Activated CD4-positive, alpha-beta T cell treated with anti-CD3 and anti-CD28 coated beads, Interleukin-2, amount 50 U/mL, for 48 hours (primary cell): ENCODE measurements at regions not wholly inside any gene's neighbourhood (a gene's known extent, or its start where the extent isn't known, plus 50 kb on each side); places are given as distances from the start of the nearest gene placed in this dataset.

Experiments
- DNase-seq, 2 experiments: peaks; one replicate each; pipeline ENCODE4 v3.0.0-alpha.2; 2020

DNA sequence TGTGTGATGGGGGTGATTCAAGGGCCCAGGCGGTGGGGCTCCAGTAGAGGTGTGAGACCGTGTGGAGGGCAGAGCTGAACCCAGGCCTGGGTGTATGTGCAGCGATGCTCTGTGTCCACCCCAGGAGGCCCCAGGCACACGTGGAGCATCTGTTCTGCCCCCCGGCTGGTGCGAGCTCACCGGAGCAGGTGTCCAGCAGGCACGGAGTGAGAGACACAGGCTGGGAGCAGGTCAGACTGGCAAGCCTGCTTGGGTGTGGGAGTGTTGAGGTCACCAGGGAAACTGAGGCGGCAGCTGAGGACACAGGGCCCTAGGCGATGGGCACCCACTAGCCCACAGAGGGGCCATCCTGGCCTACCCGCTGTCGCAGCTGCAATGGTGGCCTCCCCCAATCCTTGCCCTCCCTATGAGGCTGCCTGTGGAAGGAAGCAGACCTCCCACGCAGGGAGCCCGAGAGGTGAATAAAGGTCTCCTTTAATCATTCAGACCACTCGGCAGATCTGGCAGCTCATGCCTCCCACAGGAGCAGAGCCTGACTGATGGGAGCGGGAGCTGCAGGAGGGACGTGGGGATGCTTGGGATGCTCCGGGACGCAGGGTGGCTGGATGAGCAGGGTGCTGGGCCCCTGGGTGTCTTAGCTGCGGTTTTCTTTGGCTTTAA, 1165.1 kb downstream of the BRD1 start:
- DNase-seq = no peak

DNA sequence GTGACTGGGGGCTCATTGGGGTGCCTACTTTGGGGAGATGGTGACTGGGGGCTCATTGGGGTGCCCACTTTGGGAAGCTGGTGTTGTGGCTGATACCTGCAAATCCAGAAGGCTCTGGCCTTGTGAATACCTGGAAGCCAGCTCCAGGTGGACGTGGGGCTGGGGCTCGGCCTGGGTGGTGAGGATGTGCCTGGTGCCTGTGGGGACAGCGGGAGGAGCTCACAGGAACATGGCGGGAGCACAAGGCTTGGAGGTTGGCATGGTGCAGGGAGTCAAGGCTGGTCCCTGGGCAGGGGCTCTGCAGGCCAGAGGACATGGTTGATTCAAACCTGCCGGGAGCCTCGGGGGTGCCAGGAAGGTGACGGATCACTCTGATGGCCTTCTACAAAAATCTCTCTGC, 1165.7 kb downstream of the BRD1 start:
- no peak for DNase-seq

DNA sequence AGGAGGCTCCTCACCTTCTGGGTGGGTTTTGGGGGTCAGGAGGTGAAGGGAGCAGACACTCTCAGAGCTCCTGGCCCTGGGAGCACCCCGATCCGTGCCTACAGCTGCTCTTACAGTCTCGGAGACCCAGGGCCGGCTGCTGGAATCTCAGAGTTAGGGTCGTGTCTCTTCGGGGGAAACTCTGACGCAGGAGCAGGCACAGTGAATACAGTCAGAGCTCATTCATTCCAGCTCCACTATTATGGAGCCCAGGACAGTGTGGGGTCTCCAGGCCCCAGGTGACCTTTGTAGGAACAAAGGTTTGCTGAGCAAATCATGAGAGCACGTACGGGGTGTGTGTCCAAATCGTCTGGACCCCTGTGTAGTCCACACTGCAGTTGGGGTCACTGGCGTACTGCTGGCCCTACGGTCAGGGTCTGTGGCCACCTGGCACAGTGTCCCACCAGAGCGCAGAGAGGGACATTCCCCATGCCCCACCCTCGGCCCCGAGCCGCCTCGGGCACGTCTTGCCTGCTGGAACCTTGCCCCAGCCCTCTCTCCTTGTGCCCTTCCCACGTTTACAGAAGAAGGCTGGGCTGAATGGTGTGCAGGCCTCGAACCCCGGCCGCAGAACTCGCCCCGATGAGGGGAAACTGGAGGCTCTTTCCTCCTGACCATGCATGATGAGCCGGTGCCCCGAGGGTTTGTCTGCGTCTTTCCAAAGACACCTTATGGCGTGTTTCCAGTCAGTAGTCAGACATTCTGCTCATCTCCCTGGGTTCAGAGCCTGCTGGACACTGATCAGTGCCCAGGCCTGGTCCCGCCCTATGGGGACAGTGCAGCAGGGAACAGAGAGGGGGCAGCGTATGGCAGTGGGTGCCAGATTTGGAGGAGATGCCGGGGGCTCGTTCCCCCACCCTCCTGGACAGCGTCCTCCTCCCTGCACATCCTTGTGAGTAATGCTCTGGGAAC, 1166.6 kb downstream of the BRD1 start:
- no peak for DNase-seq

DNA sequence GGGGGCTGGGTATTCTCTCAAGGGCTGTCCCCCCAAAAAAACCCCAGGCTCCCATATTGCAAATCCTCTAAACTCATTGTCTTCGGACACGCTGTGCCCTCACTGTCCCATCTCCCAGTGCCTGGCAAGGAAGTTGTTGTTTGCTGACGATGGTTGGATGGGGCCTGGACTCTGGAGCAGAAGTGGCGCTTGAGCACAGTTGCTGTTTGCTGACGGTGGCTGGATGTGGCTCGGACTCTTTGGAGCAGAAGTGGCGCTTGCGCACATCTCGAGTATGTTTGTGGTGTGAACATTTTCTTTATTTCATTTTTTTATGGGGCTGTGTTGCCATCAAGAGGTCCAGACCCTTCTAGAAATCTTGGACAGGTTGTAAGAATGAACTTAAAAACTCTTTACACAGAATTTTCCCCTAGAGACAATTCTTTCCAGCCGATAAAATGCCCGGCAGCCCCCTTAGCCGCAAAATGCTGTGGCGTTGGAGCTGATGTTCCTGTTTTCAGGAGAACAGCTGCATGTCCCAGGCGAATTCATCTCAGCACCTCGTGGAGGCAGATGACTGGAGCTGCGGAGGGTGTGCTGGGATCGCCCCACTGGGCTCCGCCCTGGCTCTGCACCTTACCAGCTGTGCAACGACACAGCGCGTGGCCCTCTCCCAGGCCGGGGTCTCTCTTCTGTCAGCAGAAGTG, 1167.4 kb downstream of the BRD1 start:
- DNase-seq = no peak

DNA sequence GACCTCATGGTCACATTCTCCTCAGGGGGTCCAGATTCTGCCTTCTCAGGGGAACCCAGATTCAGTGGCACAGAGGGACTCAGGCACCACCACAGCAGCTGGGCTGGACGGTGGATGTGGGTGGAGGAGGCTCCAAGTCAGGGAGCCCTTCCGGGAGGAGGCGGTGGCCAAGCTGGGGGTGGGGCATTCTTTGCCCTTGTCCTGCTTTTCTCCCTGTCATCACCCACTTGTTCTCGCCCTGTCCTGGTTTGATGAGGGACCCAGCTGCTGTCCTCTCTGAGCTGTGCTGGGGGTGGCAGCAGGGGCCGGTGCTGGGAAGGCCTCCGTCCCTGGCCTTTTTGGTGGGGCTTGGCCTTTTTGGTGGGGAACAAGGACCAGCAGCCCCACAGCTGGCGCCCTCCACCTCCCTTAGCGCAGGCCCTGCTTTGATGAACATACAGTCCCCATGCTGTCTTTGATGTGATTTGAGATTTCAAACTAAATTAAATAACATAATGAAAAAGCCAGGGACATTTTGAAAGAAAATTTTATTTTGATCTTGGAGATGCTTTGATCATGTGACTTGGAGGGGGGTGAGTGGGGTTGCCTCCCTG, 1168.2 kb downstream of the BRD1 start:
- no peak for DNase-seq

DNA sequence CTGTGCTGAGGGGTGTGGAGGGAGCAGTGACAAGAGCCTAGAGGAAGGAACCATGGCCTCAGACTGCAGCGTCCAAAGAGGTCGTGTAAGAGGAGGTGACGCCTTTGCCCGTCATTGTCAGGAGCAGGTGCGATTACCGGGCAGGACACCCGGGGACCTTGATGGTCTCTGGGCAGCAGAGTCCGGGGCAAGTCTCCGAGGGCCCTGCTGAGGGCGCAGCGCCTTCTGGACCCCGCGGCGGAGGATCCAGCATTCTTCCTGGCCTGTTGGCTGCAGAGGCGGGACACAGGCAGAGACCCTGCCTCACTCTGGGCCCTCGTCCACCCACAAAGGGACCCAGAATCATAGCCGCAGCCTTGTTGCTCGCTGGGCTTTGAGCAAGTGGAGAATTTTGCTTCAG, 1168.8 kb downstream of the BRD1 start:
- DNase-seq = no peak

DNA sequence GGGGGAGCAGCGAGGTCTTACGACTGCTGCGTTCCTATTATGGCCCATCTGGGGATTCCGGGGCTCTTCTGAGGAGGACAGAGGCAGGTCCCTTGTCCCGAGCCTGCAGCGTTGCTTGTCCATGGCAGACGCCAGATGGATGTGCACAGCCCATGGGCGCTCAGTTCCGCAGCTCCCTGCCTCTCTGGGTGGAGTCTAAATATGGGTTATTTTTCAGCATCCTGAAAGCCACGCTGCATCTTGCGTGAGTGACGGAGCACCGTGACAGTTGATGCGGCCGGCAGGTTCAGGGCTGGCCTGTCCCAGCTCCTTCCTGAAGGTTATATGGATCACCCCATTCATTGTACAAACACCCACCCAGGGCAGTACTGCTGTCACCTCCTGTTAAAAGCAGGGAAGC, 1169.4 kb downstream of the BRD1 start:
- no peak for DNase-seq

DNA sequence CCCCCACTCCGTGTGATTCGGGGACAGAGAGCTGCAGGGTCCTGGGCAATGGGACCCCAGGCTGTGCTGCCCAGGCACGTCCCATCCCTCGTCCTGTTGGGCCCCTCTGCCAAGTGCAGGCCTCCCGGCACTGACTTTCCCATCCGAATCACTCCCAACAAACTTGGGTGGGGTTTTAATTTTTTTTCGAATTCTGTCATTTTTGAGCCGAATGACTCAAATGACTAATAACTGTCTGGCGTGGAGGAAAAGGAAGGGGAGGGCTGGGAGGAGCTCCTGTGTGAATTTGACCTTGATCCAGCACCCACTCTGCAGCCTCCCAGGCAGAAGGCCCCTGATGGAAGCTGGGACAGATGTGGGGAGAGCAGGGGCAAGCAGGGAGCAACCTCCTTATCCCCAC, 1173.2 kb downstream of the BRD1 start:
- no peak for DNase-seq

DNA sequence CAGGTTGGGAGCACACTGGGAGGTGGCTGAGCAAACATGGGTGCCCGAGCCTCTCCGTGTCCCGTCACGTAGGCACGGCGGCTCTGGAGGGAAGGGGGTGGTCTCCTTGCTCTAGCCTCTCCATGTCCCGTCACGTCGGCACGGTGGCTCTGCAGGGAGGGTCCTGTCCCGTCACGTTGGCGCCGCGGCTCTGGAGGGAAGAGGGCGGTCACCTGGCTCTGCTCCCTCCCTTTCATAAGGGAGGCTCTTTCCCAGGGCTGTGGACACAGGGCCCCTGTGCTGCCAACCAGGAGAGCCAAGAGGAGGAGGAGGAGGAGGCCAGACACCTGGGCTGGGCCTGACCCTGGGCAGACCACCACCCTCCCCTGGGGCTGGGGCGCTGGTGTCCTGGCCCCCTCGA, 1173.7 kb downstream of the BRD1 start:
- DNase-seq = no peak

DNA sequence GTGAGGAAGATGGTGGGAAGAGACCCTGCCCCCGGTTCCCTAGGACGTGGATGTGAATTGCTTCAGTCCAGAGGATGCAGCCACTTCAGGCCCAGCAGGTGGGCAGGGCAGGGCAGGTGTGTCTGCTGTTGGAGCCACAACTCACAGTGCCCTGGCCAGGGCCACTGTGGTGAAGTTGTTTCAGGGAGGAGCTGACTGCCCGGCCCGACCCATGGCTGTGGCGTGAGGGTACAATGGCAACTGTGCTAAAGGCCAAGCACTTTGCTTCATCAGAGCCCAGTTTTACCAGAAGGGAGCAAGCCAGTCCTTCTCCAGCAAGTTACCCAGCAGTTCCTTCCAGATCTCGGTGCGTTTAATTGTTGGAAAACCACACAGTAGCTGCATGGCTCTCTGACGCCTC, 1174.4 kb downstream of the BRD1 start:
- no peak for DNase-seq

DNA sequence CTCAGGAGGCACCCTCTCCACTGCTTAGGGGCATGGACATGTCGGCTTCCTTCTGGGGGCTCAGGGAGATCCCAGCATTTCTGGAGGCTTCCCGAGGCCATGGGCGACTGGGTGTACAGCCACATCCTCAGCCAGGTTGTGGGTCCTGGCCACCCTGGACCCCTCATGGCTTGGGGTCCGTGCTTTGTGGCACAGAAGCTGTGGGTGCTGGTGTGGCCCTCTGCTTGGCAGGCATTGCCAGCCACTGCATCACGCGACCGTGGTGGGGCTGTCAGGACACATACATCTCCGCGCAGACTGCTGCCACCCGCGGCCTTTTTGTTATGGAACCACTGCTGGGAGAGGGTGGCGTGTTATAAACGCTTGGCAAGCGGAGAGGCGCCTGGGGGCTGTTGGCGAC, 1174.9 kb downstream of the BRD1 start:
- DNase-seq = no peak

DNA sequence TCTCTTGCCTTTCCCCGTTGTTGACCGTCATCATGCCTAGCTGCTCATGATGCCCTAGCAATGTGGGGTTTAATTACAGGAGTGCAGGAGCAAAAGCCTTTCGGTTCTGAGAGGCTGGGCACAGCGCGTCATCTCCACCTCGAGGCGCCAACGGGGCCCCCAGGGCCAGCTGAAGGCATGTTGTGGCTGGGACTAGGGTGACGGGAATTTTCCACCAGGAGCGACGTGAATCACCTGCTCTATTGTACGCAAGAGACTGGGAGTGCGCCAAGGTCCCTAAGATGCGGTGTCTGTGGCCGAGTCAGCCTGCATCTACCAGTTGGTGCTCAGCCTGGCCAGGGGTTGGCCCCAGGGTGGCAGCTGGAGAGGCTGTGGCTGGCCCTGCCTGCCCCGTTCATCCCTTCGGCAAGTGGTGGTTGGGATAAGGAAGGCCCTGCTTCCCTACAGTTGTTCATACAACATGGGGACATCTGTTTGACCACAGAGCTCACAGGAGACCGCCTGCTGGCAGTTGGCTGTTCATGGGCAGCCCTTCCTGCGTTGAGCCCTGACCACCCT, 1175.6 kb downstream of the BRD1 start:
- DNase-seq = no peak

DNA sequence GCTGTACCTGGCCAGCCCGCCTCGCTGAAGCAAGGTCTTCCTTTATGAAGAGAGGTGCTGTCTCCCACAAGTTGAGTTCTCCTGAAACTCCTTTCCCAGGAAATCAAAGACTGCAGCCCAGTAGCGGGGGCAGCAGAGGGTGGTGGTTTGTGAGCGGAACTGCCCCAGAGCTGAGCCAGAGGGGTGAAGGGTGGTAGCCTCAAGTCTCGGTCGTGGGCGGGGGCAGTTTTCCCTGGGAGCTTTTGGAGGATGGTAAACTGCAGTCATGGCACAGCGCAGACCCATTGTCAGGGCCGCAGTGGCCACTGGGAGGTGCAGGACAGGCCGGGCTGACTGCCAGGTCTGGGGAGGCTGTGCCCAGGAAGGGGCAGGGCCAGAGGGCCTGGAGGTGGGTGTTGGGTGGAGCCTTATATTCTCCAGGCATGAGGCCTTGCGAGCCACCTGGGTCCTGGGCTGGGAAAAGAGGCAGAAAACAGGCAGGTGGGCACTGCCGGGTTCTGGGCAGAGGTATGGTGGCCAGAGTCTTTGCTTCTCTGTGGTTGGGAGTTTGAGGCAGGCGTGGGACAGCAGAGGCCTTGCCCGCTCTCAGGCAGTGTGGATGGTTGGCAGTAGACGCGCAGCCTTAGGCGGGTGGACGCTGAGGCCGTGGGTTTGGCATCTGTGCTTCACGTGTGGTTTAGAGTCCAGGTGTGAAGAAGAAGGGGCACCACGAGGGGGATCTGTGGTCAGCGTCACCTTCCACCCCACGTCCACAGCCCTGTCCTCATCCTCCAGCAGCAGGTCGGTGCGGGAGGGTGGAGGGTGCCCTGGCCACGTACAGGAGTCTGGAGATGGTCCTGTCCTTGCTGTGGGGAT, 1176.4 kb downstream of the BRD1 start:
- no peak for DNase-seq

DNA sequence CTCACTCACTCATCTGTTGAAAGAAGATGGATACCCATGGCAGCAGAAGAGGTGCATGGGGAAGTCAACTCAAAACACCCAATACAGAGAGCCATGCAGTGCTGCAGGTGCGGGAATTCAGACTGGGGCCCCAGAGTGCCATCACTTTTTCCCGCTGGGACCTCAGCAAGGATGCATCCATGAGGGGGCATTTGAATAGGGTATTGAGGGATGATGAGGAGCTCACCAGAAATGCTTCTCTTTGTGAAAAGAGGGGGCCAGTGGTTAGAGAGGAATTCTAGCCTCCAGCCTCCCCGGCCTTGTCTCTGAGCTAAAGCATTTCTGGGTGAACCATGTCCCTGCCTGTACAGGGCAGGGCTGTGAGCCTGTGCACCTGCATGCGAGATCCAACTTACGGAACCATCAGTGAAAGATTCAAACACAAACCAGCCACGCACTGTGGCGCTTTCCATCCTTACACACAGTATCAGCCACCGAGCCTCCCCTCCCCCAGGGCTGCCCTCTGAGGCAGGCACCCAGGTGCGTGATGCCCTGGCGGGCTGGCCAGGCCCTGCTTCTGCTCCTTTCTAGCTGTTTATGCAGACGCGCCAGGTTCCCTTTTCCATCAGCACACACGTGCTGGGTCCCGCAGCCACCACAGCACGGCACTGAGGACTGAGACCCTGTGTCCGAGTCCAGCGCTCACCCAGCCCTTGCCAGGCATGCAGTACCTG, 1177.2 kb downstream of the BRD1 start:
- no peak for DNase-seq

DNA sequence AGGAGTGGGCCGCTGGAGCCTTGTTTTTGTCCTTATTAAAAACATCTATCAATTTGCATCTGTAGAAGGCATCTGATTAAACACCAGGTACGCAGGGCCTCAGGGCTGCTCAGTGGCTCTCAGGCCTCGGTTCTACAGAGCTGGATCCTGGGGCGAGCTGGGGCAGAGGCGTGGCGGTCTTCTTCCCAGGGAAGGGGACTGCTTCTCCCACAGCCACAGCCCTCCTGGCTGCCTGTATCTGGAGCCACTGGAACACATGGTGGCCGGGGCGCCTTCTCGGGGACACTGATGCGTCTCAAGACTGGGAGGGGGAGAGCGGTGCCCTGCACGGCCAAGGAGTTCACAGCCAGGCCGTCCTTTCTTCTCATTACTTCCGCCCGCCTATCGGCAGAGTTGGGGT, 1178.2 kb downstream of the BRD1 start:
- DNase-seq = no peak

DNA sequence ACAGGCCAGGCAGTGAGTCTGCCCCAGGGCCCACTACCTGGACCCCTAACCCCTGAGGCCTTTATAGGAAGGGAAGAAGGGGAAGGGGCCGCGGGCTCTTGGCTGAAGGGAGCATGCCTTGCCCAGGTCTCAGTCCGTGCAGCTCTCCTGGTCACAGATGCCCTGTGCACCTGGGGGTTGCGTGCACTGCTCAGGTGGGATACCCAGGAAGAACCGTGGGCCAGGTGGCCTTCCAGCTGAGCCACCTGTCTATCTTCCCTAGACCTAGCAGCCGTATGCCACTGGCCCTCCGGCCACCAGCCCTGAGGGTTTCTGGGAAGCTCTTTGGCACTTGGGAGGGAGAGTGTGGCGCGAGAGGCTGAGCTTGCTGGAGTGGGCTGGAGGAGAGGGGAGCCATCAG, 1178.6 kb downstream of the BRD1 start:
- no peak for DNase-seq

DNA sequence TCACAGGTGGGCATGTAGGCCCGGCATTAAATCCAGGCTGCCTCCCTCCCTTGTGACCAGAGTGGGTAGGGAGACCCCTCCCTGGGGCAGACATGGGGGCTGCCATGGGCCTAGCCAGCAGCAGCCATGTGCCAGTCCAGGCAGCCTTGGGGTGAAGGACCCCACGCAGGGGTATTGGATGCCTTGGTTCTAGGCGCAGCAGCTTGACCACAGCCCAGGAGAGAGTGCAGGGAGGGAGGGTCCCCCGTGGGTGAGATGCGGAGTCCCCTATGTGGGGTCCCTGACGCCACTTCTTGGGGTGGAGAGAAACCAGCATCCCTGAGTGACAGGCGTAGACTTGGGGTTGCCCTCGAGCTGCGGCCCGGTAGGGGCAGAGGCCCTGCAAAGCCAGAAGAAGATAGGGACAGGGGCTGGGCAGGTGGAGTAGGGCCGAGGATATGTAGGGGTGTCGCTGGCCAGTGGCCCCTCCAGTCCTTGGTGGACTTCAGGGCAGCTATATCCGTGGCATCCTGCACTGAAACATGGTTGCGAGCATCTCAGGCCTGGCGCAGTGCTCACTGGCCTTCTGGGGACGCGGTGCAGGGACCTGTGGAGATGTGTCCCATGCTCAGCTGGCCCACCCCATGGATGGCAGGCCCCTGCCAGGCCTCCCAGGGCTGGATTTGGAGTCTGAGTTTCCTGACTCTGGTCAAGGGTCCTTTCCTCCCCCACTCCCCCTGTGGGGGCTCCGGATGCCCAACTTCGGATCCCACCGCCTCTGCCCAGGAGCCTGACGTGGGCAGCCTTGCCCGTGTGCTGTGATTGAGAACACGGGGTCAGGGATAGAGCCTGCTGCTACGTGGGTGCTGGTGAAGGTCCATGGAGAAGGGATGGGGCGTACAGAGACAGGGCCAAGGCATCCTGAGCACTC, 1179.8 kb downstream of the BRD1 start:
- DNase-seq = no peak

DNA sequence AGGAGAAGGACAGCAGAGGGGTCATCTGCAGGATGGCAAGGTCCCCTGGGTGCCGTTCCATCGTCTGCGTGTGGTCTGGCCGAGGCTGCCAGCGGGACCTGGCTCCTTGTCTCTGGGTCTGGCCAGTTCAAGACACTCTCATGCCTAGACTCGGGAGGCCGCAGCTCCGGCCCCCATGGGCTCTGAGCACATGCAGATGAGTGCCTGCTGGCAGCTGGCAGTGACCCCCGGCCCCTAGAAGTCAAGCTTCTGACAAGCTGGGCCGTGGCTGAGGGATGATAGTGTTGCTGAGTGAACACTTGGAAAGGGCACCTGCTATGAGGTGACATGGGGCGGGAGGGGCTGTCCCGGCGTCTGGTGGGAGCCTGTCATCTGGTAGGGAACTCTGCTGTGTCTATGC, 1180.6 kb downstream of the BRD1 start:
- no peak for DNase-seq

DNA sequence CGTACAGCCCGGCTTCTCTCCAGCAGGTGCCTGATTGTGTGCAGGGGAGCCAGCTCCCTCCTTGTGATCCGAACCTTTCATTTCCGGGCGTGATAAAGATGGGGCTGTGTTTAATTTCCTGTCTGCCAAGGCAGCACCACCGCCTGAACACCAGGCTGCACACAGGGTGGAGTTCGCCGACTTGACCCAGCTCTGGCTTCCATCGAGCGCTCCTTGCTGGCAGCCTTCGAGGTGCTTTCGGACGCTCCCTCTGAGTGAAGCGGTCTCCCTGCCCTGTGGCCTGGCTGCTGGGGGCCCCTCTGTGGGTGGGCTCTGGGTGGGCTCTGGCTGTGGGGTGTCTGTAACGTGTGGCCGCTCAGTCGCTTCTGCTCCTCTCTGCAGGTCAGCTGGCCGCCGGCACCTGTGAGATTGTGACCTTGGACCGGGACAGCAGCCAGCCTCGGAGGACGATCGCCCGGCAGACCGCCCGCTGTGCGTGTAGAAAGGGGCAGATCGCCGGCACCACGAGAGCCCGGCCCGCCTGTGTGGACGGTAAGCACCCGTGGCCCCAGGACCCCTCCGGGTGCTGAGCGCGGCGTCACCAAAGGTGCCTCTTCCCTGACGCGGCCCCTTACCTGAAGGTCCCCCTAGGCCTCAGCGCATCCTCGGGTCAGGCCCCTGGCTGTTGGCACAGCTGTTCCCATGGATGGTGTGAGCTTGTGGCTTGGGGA, 1181.3 kb downstream of the BRD1 start:
- DNase-seq = no peak

DNA sequence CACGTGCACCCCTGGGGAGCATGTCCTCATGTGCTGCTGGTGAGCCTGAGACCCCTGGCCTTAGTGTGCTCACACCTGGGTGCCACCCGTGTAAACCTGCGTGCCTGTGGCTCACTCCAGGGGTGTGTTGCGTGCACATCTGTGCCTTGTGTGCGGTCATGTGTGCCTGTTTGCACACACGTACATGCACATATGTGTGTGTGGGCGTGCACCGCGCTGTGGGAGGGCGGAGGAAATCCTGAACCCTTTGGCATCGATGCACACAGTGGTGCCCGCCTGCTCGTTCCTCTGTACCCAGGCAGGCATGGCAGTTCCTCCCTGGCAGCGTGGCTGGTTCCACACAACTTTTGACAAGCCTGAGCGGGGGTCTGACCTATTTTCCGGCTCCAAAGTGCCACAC, 1181.9 kb downstream of the BRD1 start:
- DNase-seq = no peak
